ENCODE measurements at regions not wholly inside any gene's neighbourhood (a gene's known extent, or its start where the extent isn't known, plus 50 kb on each side); places are given as distances from the start of the nearest gene placed in this dataset.

GRCh38 chr7:13106513-13106912 is 419.1 kb downstream of the ARL4A start:
- TF ChIP-seq CTCF (conservative IDR thresholded peaks at IDR 0.05; ENCODE audit: low read length) (no peak), EZH2phosphoT487 (IDR thresholded peaks at IDR 0.05; ENCODE audit: borderline replicate concordance, low read depth, low read length) (no peak)
- H3K4me1 ChIP-seq (ENCODE audit: insufficient read depth, low read length, poor library complexity, severe bottlenecking), result no peaks in the 10 kb centered on the region
- no peak overlapping the region for H3K4me2 ChIP-seq (ENCODE audit: low read length)
- no peak overlapping the region for H2AFZ ChIP-seq (ENCODE audit: low read length)
- POLR2A ChIA-PET, result interaction anchor here (0.6 kb wide), 1 partner anchor 440 kb away, joined by 4 read pairs; no protein-coding TSS in a partner anchor
- intact Hi-C loops (cut with micrococcal nuclease; ENCODE audit: unreplicated experiment), result no loop called here
- CTCF ChIA-PET (ENCODE audit: unreplicated experiment), result no interaction called here
- H4K20me1 ChIP-seq (ENCODE audit: insufficient read depth, low read length), result no peaks in the 10 kb centered on the region
- no peaks in the 10 kb centered on the region for H3K9me2 ChIP-seq (ENCODE audit: insufficient read depth, low read length)
- H3K27ac ChIP-seq (ENCODE audit: low read depth, low read length, poor library complexity, severe bottlenecking), result no peak overlapping the region
- BruUV-seq (replicated peaks), result no TSS peak
- no peak overlapping the region for H3K4me3 ChIP-seq (ENCODE audit: low read depth, low read length, poor library complexity, severe bottlenecking)
- H3K79me2 ChIP-seq (ENCODE audit: insufficient read depth, low read depth, low read length), result no peaks in the 10 kb centered on the region
- no peak for DNase-seq (ENCODE audit: low spot score)
- no peaks in the 10 kb centered on the region for H3K36me3 ChIP-seq (ENCODE audit: insufficient read depth, low read length)
- no peaks in the 10 kb centered on the region for H3K9me3 ChIP-seq (ENCODE audit: low read length)

- no peak overlapping the region for H3K4me3 ChIP-seq (ENCODE audit: low read depth, low read length, poor library complexity, severe bottlenecking)
- H3K4me2 ChIP-seq (ENCODE audit: low read length), result no peak overlapping the region
- H3K36me3 ChIP-seq (ENCODE audit: insufficient read depth, low read length), result no peaks in the 10 kb centered on the region
- no TSS peak for BruUV-seq (replicated peaks)
- no peaks in the 10 kb centered on the region for H3K9me3 ChIP-seq (ENCODE audit: low read length)
- CTCF ChIA-PET (ENCODE audit: unreplicated experiment), result no interaction called here
- no peaks in the 10 kb centered on the region for H3K4me1 ChIP-seq (ENCODE audit: insufficient read depth, low read length, poor library complexity, severe bottlenecking)
- no peaks in the 10 kb centered on the region for H3K9me2 ChIP-seq (ENCODE audit: insufficient read depth, low read length)
- no peak for DNase-seq (ENCODE audit: low spot score)
- H3K79me2 ChIP-seq (ENCODE audit: insufficient read depth, low read depth, low read length), result no peaks in the 10 kb centered on the region
- H3K27ac ChIP-seq (ENCODE audit: low read depth, low read length, poor library complexity, severe bottlenecking), result no peak overlapping the region
- intact Hi-C loops (cut with micrococcal nuclease; ENCODE audit: unreplicated experiment), result no loop called here
- H2AFZ ChIP-seq (ENCODE audit: low read length), result no peak overlapping the region
- POLR2A ChIA-PET, result no interaction called here
- TF ChIP-seq EZH2phosphoT487 (IDR thresholded peaks at IDR 0.05; ENCODE audit: borderline replicate concordance, low read depth, low read length) (no peak), CTCF (conservative IDR thresholded peaks at IDR 0.05; ENCODE audit: low read length) (no peak)
- H4K20me1 ChIP-seq (ENCODE audit: insufficient read depth, low read length), result no peaks in the 10 kb centered on the region
Measured at GRCh38 chr7:13107291-13107690, 419.9 kb downstream of the ARL4A start.

GRCh38 chr7:13108061-13108460 is 420.6 kb downstream of the ARL4A start:
- Histone ChIP-seq H4K20me1 (ENCODE audit: insufficient read depth, low read length) (no peaks in the 10 kb centered on the region), H3K9me2 (ENCODE audit: insufficient read depth, low read length) (no peaks in the 10 kb centered on the region), H3K36me3 (ENCODE audit: insufficient read depth, low read length) (no peaks in the 10 kb centered on the region), H3K4me2 (ENCODE audit: low read length) (no peak overlapping the region), H3K27ac (ENCODE audit: low read depth, low read length, poor library complexity, severe bottlenecking) (no peak overlapping the region), H3K4me3 (ENCODE audit: low read depth, low read length, poor library complexity, severe bottlenecking) (no peak overlapping the region), H3K4me1 (ENCODE audit: insufficient read depth, low read length, poor library complexity, severe bottlenecking) (no peaks in the 10 kb centered on the region), H3K79me2 (ENCODE audit: insufficient read depth, low read depth, low read length) (no peaks in the 10 kb centered on the region), H3K9me3 (ENCODE audit: low read length) (no peaks in the 10 kb centered on the region), H2AFZ (ENCODE audit: low read length) (no peak overlapping the region)
- TF ChIP-seq EZH2phosphoT487 (IDR thresholded peaks at IDR 0.05; ENCODE audit: borderline replicate concordance, low read depth, low read length), result no peak
- TF ChIP-seq CTCF (conservative IDR thresholded peaks at IDR 0.05; ENCODE audit: low read length), result no peak
- BruUV-seq (replicated peaks), result no TSS peak
- ChIA-PET POLR2A (interaction anchor here (0.6 to 1.0 kb wide), 3 partner anchors 11 to 148 kb away, joined by 3 to 9 read pairs (median 3); no protein-coding TSS in a partner anchor), CTCF (ENCODE audit: unreplicated experiment) (no interaction called here)
- no peak for DNase-seq (ENCODE audit: low spot score)
- intact Hi-C loops (cut with micrococcal nuclease; ENCODE audit: unreplicated experiment), result no loop called here

All from OCI-LY7 (cell line).